ENCODE measurements at regions not wholly inside any gene's neighbourhood (a gene's known extent, or its start where the extent isn't known, plus 50 kb on each side); places are given as distances from the start of the nearest gene placed in this dataset.
A peak's percentile ranks its signal among the peaks of the same experiment; 100 is the strongest.

- DNase-seq: peak; percentile 36
These were observed 164.9 kb upstream of the RNF32 start for GRCh38 chr7:156475666-156476065.

- no peak for DNase-seq
These were observed 165.4 kb upstream of the RNF32 start for GRCh38 chr7:156475179-156475578.

GRCh38 chr7:156474241-156474743, 166.3 kb upstream of the RNF32 start:
- DNase-seq: peak; percentile 32

DNA sequence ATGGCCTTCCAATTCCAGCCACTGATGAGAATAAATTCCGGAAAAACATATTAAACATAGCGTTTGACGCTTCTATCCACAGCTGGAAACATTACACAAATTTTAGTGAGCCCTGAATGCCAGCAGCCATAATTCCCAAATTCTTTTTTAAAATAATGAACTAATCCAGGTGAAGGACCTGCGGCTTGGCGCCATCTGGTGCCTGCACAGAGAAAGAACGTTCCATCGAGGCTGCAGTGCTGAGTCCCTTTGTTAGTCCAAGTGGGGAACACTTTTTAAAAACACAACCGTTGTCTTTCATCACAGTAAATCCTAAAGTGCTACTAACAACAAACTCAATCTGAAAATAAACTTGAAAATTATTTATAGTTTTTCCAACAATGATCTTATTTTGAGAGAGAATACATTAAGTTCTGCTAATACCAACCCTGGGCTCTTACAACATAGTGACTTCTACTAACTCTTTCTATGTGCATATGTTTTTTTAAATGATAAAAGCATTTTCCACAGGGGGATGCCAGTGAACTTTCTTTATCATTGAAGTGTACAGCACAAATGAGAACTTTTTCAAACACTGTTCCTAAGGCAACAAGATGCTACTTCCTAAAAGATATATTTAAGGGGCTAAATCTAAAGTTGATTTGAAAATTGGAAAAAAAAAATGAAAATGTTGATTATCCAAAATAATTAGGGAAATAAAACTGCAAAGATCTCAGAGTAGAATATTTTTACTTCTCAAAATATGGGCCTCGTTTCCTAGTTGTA, 166.9 kb upstream of the RNF32 start:
- no peak for DNase-seq

GRCh38 chr7:156472267-156472666, 168.3 kb upstream of the RNF32 start:
- DNase-seq: no peak

DNA sequence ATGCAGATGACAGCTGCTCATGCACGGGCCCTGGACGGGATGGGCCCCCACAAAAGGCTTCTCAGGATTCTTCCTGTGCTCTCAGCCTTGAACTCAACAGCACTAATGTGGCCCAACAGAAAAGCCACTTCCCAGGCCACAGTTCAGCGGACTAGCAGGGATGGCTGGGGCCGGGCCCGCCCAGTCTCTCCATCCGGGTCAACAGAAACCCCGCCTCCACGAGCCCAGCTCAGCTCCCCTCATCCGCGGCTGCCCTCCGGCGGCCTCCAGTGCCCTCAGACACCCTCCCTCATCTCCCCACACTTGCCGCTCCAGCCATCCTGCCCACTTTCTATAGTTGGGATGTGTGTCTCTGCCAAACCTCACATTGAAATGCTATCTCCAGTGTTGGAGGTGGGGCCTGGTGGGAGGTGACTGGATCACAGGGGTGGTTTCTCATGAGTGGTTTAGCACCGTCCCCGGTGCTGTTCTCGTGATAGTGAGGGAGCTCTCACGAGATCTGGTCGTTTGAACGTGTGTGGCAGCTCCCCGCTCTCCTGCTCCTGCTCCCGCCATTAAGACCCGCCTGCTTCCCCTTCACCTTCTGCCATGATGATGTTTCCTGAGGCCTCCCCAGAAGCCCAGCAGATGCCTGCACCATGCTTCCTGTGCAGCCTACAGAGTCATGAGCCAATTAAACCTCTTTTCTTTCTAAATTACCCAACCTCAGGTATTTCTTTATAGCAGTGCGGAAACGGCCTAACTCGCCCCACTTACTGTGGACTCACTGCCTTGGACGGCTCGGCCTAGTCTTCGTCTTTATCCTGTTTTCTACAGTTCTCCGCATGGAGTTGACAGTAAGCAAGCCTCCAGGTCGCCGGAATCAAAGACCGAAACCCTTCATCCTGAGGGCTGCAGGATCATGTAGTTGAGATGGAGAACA, 169.9 kb upstream of the RNF32 start:
- DNase-seq: no peak

GRCh38 chr7:156466955-156467625, 173.5 kb upstream of the RNF32 start:
- no peak for DNase-seq

DNA sequence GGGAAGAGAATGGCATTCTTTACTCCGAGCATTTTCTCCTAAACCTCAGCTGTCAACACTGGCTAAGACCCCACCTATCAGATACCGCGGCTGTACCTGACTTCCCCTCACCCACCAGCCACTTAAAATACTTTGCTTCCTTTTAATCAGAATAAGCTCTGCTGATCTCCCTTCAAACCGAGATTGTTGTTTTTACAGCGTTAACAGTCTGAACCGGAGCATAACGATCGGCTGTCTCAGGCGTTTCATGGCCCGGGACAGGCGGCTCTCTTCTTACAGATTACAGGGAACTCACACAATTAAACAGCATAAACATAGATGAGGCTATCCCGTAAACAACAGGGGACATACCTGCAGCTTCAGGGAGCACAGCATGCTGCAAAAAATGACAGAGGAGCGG, 174.3 kb upstream of the RNF32 start:
- DNase-seq: no peak

- no peak for DNase-seq
These were observed 175.4 kb upstream of the RNF32 start for GRCh38 chr7:156465186-156465585.

GRCh38 chr7:156464339-156464738, 176.2 kb upstream of the RNF32 start:
- DNase-seq: no peak

DNA sequence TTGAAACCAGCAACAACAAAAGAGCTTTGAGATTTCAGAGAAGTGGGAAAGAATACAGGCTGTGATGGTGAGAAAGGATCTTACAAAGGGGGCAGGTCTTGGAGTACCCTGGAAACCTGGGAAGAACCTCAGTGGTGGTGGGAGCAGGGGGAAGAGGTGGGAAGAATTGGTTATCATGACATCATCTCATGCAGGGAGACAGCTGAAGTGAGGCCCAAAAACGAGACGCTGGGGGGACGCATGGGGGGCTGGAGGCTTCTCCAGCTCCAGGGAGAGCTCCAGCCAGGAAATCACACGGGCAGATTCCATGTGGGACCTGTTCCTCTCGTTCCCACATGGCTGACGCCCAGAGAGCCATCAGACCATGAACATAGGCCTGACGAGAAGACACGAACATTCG, 177.3 kb upstream of the RNF32 start:
- no peak for DNase-seq

DNA sequence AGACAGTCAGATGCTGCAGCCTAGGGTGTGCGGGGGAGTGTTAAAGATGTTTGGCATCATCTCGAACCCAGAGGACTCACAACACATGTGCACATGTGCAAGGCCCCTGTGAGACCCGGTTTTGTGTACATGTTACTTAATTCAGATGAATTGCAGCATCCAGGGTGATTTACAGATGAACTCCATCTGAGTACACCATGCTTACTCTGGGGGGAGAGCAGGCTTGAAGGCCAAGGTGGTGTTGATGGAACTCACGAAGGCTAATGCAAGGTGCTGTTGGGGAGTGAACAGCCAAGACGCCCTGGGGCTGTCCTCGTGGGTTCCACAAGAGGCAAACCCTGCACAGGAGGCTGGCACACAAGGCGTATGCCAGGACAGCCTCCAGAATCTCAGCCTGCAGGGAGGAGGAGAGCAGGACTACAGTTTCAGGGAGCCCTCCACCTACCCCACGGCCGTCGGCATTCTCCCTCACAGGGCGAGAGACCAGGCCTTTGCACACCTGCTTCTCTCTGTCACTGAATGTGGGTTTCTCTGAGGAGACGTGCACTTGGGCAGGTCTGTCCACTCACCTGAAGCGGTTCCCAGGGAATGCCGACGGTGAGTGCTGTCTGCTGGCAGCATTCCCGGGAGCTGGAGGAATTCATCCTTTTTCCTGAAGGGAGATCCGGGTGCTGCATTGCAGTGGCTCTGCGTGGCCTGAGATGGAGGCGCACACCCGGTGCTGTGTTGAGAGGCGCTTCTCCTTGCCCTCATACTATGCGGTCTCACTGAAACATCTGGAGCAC, 178.5 kb upstream of the RNF32 start:
- DNase-seq: no peak

- no peak for DNase-seq
These were observed 179.5 kb upstream of the RNF32 start for GRCh38 chr7:156460858-156461627.

DNA sequence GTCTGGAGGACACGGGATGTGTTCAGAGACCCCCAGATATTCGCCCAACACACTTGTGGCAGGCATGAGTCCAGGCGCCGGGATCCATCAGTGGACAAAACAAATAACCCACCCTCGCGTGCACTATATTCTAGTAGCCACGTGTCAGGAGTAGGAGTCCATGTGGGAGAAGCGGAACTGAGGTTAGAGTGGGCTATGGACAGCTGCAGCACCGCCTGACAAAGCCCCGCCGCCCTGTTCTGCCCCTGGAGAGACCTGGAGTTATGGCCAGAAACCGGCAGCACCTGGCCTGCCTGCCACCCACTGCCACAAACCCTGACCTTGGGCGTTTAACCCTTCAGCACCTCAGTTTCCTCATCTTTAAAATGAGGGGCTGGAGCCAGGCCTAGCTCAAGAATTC, 181.0 kb upstream of the RNF32 start:
- no peak for DNase-seq

- no peak for DNase-seq
These were observed 181.5 kb upstream of the RNF32 start for GRCh38 chr7:156459067-156459466.

- DNase-seq: no peak
These were observed 182.6 kb upstream of the RNF32 start for GRCh38 chr7:156458011-156458410.

- no peak for DNase-seq
These were observed 184.0 kb upstream of the RNF32 start for GRCh38 chr7:156456503-156457115.

- no peak for DNase-seq
These were observed 184.5 kb upstream of the RNF32 start for GRCh38 chr7:156456032-156456431.

- no peak for DNase-seq
These were observed 190.1 kb upstream of the RNF32 start for GRCh38 chr7:156450473-156450872.

DNA sequence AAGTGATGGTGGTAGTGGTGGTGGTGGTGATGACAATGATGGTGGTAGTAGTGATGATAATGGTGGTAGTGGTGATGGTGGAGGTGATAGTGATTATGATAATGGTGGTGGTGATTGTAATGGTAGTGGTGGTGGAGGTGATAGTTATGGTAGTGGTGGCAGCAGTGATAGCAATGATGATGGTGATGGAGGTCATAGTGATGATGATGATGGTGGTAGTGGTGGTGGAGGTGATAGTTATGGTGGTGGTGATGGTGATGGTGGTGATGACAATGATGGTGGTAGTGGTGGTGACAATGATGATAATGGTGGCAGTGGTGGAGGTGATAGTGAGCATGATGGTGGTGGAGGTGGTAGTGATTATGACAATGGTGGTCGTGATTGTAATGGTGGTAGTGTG, 191.7 kb upstream of the RNF32 start:
- DNase-seq: no peak

DNA sequence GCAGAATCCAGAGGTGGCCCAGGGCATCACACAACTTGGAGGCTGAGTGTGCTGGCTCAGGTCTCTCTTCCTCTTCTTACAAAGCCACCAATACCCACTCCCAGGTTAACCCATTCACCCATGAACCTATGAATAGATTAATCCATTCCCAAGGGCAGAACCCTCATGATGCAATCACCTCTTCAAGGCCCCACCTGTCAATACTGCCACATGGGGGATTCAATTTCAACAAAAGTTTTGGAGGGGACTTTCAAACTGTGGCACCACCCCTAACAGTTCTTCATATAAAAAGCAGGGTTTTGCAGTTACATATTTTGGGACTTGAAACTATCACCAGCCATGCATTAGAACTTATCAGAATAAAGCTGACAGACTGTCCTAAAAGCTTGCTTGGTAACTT, 193.6 kb upstream of the RNF32 start:
- no peak for DNase-seq

All from fibroblast of skin of abdomen (primary cell).